Left ventricle myocardium inferior (tissue), 1 donor: ENCODE measurements at regions not wholly inside any gene's neighbourhood (a gene's known extent, or its start where the extent isn't known, plus 50 kb on each side); places are given as distances from the start of the nearest gene placed in this dataset.

Experiments used
- DNase-seq: peaks from one replicate; pipeline ENCODE4 v3.0.0-alpha.2; 2020
- H3K27ac ChIP-seq: fragments of 200-600 bp; replicated peaks from 2 replicates; pipeline ENCODE4 v1.8.0; 2021
- H3K27me3 ChIP-seq: fragments of 200-600 bp; 2 replicates; pipeline ENCODE4 v1.8.0; 2021; ENCODE audit warnings: low read depth
- H3K36me3 ChIP-seq: fragments of 200-600 bp; 2 replicates; pipeline ENCODE4 v1.8.0; 2021
- H3K4me1 ChIP-seq: fragments of 200-600 bp; 2 replicates; pipeline ENCODE4 v1.8.0; 2021
- H3K4me3 ChIP-seq: fragments of 200-600 bp; 2 replicates; pipeline ENCODE4 v1.8.0; 2021; ENCODE audit warnings: mild to moderate bottlenecking, moderate library complexity
- H3K9me3 ChIP-seq: fragments of 200-600 bp; replicated peaks from 2 replicates; pipeline ENCODE4 v1.8.0; 2021
- CTCF ChIP-seq: fragments of 200-600 bp; IDR thresholded peaks from 2 replicates; pipeline ENCODE4 v1.8.0; 2021; ENCODE audit warnings: antibody characterized with exemption, mild to moderate bottlenecking, borderline replicate concordance
- intact Hi-C: fragments of 100-400 bp; cut with micrococcal nuclease; formaldehyde crosslinking; loops from one replicate; pipeline ENCODE4 v1.11.0; 2022
- donor health status: DM: no; HTN: yes; CAD: no; lungs with severe emphysema.

GRCh38 chr10:29950391-29950790 is 109.0 kb downstream of the JCAD start:
- Histone ChIP-seq H3K36me3 (no peaks in the 10 kb centered on the region), H3K27me3 (no peaks in the 10 kb centered on the region), H3K27ac (no peak overlapping the region), H3K4me1 (peaks cover 32% of the 10 kb centered on the region), H3K9me3 (no peaks in the 10 kb centered on the region), H3K4me3 (no peak overlapping the region)
- DNase-seq, result no peak
- intact Hi-C loops, result no loop called here
- no peak for TF ChIP-seq CTCF

- peaks cover 32% of the 10 kb centered on the region for H3K4me1 ChIP-seq
- no peaks in the 10 kb centered on the region for H3K9me3 ChIP-seq
- intact Hi-C loops, result no loop called here
- no peak for TF ChIP-seq CTCF
- no peaks in the 10 kb centered on the region for H3K36me3 ChIP-seq
- DNase-seq, result no peak
- no peak overlapping the region for H3K4me3 ChIP-seq
- no peaks in the 10 kb centered on the region for H3K27me3 ChIP-seq
- H3K27ac ChIP-seq, result peak overlapping the region; percentile 50
Measured at GRCh38 chr10:29949411-29950011, 109.9 kb downstream of the JCAD start.

GRCh38 chr10:29948881-29949355 is 110.5 kb downstream of the JCAD start:
- H3K4me1 ChIP-seq, result peaks cover 32% of the 10 kb centered on the region
- TF ChIP-seq CTCF, result no peak
- DNase-seq, result no peak
- H3K4me3 ChIP-seq, result no peak overlapping the region
- intact Hi-C loops, result no loop called here
- no peaks in the 10 kb centered on the region for H3K36me3 ChIP-seq
- H3K9me3 ChIP-seq, result no peaks in the 10 kb centered on the region
- peak overlapping the region; percentile 50 for H3K27ac ChIP-seq
- no peaks in the 10 kb centered on the region for H3K27me3 ChIP-seq

- TF ChIP-seq CTCF, result peak; percentile 28
- Histone ChIP-seq H3K36me3 (no peaks in the 10 kb centered on the region), H3K4me1 (peaks cover 32% of the 10 kb centered on the region), H3K9me3 (no peaks in the 10 kb centered on the region), H3K27me3 (no peaks in the 10 kb centered on the region), H3K27ac (peak overlapping the region; percentile 88), H3K4me3 (peak overlapping the region; percentile 9)
- no peak for DNase-seq
- intact Hi-C loops, result no loop called here
Measured at GRCh38 chr10:29947701-29948060, 111.7 kb downstream of the JCAD start.

- intact Hi-C loops, result no loop called here
- Histone ChIP-seq H3K4me1 (peaks cover 32% of the 10 kb centered on the region), H3K27me3 (no peaks in the 10 kb centered on the region), H3K36me3 (no peaks in the 10 kb centered on the region), H3K4me3 (peak overlapping the region; percentile 9), H3K9me3 (no peaks in the 10 kb centered on the region), H3K27ac (peak overlapping the region; percentile 88)
- no peak for TF ChIP-seq CTCF
- DNase-seq, result peak; percentile 22
Measured at GRCh38 chr10:29946953-29947700, 112.3 kb downstream of the JCAD start.
